Liver (tissue), 8 donors: ENCODE measurements at regions not wholly inside any gene's neighbourhood (a gene's known extent, or its start where the extent isn't known, plus 50 kb on each side); places are given as distances from the start of the nearest gene placed in this dataset.

Source experiments
- DNase-seq: peaks from one replicate; pipeline ENCODE4 v3.0.0-alpha.2; 2017; ENCODE audit warnings: low spot score
- H3K27ac ChIP-seq, 2 donors: one replicate each; pipeline ENCODE4 v1.7.0; 2013; ENCODE audit warnings: inconsistent platforms in 2 of 2, low read length in 2 of 2, control low read depth in 1 of 2, low read depth in 1 of 2, mild to moderate bottlenecking in 1 of 2
- H3K27me3 ChIP-seq, 4 donors: one replicate each; pipeline versions ENCODE4 v1.6.1 to v1.7.0; 2013; ENCODE audit warnings: low read length in 3 of 4, inconsistent platforms in 1 of 4, mild to moderate bottlenecking in 1 of 4, moderate library complexity in 1 of 4; ENCODE audit not compliant: control insufficient read depth in 4 of 4, insufficient read depth in 4 of 4
- H3K36me3 ChIP-seq, 4 donors: one replicate each; pipeline versions ENCODE4 v1.6.1 to v1.7.0; 2013; ENCODE audit warnings: low read length in 3 of 4, mild to moderate bottlenecking in 3 of 4, low read depth in 1 of 4, moderate library complexity in 1 of 4; ENCODE audit not compliant: control insufficient read depth in 4 of 4, insufficient read depth in 3 of 4
- H3K4me1 ChIP-seq, 4 donors: one replicate each; pipeline versions ENCODE4 v1.6.1 to v1.7.0; 2013; ENCODE audit warnings: low read length in 3 of 4, mild to moderate bottlenecking in 3 of 4, moderate library complexity in 1 of 4; ENCODE audit not compliant: control insufficient read depth in 4 of 4, insufficient read depth in 4 of 4
- H3K4me3 ChIP-seq, 3 donors: one replicate each; pipeline versions ENCODE4 v1.6.1 to v1.7.0; 2013; ENCODE audit warnings: low read length in 3 of 3, control low read depth in 1 of 3, low read depth in 1 of 3, mild to moderate bottlenecking in 1 of 3
- H3K9ac ChIP-seq, 2 donors: one replicate each; pipeline ENCODE4 v1.7.0; 2013; ENCODE audit warnings: low read length in 2 of 2, mild to moderate bottlenecking in 2 of 2, moderate library complexity in 2 of 2, control low read depth in 1 of 2, low read depth in 1 of 2
- H3K9me3 ChIP-seq, 4 donors: one replicate each; pipeline versions ENCODE4 v1.6.1 to v1.7.0; 2013; ENCODE audit warnings: low read length in 3 of 4; ENCODE audit not compliant: control insufficient read depth in 4 of 4
- ATF3 ChIP-seq: IDR thresholded peaks from 2 replicates; pipeline ENCODE4 v1.6.1; 2016; ENCODE audit warnings: antibody characterized with exemption
- CTCF ChIP-seq: fragments of 150-350 bp; IDR thresholded peaks from 2 replicates; pipeline ENCODE4 v1.5.1; 2017; ENCODE audit warnings: improper control_type of control experiment, low read depth, low read length; ENCODE audit not compliant: missing input control
- EGR1 ChIP-seq, 2 donors: IDR thresholded peaks; 2 replicates each; pipeline ENCODE4 v1.6.1; 2016 to 2018; ENCODE audit warnings: antibody characterized with exemption in 2 of 2, low read depth in 2 of 2
- FOXA2 ChIP-seq: IDR thresholded peaks from 2 replicates; pipeline ENCODE4 v1.6.1; 2016; ENCODE audit warnings: antibody characterized with exemption
- GABPA ChIP-seq, 2 donors: IDR thresholded peaks in 1 of 2; conservative IDR thresholded peaks in 1 of 2; 2 replicates each; pipeline ENCODE4 v1.6.1; 2016; ENCODE audit warnings: antibody characterized with exemption in 2 of 2, mild to moderate bottlenecking in 1 of 2, moderate library complexity in 1 of 2
- HNF4G ChIP-seq: IDR thresholded peaks from 2 replicates; pipeline ENCODE4 v1.6.1; 2016; ENCODE audit warnings: antibody characterized with exemption
- JUND ChIP-seq, 2 donors: IDR thresholded peaks; 2 replicates each; pipeline ENCODE4 v1.6.1; 2016; ENCODE audit warnings: antibody characterized with exemption in 2 of 2
- NR2F2 ChIP-seq: IDR thresholded peaks from 2 replicates; pipeline ENCODE4 v1.6.1; 2016; ENCODE audit warnings: antibody characterized with exemption
- RAD21 ChIP-seq, 2 donors: IDR thresholded peaks; 2 replicates each; pipeline ENCODE4 v1.6.1; 2016; ENCODE audit warnings: antibody characterized with exemption in 2 of 2, mild to moderate bottlenecking in 2 of 2
- REST ChIP-seq: IDR thresholded peaks from 2 replicates; pipeline ENCODE4 v1.6.1; 2016; ENCODE audit warnings: antibody characterized with exemption, mild to moderate bottlenecking
- RXRA ChIP-seq, 2 donors: IDR thresholded peaks; 2 replicates each; pipeline ENCODE4 v1.6.1; 2017 to 2018; ENCODE audit warnings: antibody characterized with exemption in 2 of 2, mild to moderate bottlenecking in 1 of 2
- SP1 ChIP-seq: IDR thresholded peaks from 2 replicates; pipeline ENCODE4 v1.6.1; 2018; ENCODE audit warnings: antibody characterized with exemption, mild to moderate bottlenecking
- TAF1 ChIP-seq: conservative IDR thresholded peaks from 2 replicates; pipeline ENCODE4 v1.6.1; 2016; ENCODE audit warnings: antibody characterized with exemption, mild to moderate bottlenecking
- YY1 ChIP-seq: IDR thresholded peaks from 2 replicates; pipeline ENCODE4 v1.6.1; 2016; ENCODE audit warnings: antibody characterized with exemption, mild to moderate bottlenecking
- ZBTB33 ChIP-seq: IDR thresholded peaks from 2 replicates; pipeline ENCODE4 v1.6.1; 2016; ENCODE audit warnings: antibody characterized with exemption
- WGBS: extraction: QIAGEN DNeasy Blood & Tissue Kit; methylation state at CpG from one replicate; pipeline ENCODE4 v1.1.7; 2013; 5-methylcytosine and 5-hydroxymethylcytosine counted together
- donor health status: healthy.
- donor health status: healthy.
- donor health status: healthy.
- donor health status: healthy.
- donor health status: healthy.

GRCh38 chr4:28966982-28967381, 1753.2 kb upstream of the PCDH7 start:
- 63% methylated on average over 4 of the region's 4 CpGs for WGBS
- Histone ChIP-seq H3K36me3 (no peaks in the 10 kb centered on the region), H3K9me3 (no peaks in the 10 kb centered on the region), H3K4me1 (no peaks in the 10 kb centered on the region), H3K4me3 (no peak overlapping the region), H3K27me3 (no peaks in the 10 kb centered on the region), H3K27ac (no peak overlapping the region), H3K9ac (no peak overlapping the region)
- DNase-seq: no peak
- no peak for TF ChIP-seq RXRA (IDR thresholded peaks at IDR 0.05)
- TF ChIP-seq ATF3: no peak
- no peak for TF ChIP-seq SP1
- no peak for TF ChIP-seq TAF1
- no peak for TF ChIP-seq YY1
- no peak for TF ChIP-seq JUND (IDR thresholded peaks at IDR 0.05)
- no peak for TF ChIP-seq REST
- TF ChIP-seq HNF4G: no peak
- no peak for TF ChIP-seq GABPA (IDR thresholded peaks at IDR 0.05 in 1 of 2, conservative IDR thresholded peaks at IDR 0.05 in 1 of 2)
- no peak for TF ChIP-seq RAD21 (IDR thresholded peaks at IDR 0.05)
- no peak for TF ChIP-seq CTCF
- no peak for TF ChIP-seq EGR1 (IDR thresholded peaks at IDR 0.05; ENCODE audit: low read depth in 2 of 2)
- no peak for TF ChIP-seq ZBTB33
- no peak for TF ChIP-seq FOXA2

GRCh38 chr4:28973587-28974350, 1746.4 kb upstream of the PCDH7 start:
- Histone ChIP-seq H3K9me3 (no peaks in the 10 kb centered on the region), H3K4me1 (no peaks in the 10 kb centered on the region), H3K36me3 (no peaks in the 10 kb centered on the region), H3K27ac (no peak overlapping the region), H3K9ac (no peak overlapping the region), H3K4me3 (no peak overlapping the region), H3K27me3 (peaks cover 0 to 4% (median 0%) of the 10 kb centered on the region in 4 donors)
- 52% methylated on average over 3 of the region's 3 CpGs for WGBS
- no peak for DNase-seq
- no peak for TF ChIP-seq FOXA2
- no peak for TF ChIP-seq ZBTB33
- TF ChIP-seq RXRA (IDR thresholded peaks at IDR 0.05): no peak
- no peak for TF ChIP-seq NR2F2
- no peak for TF ChIP-seq CTCF
- TF ChIP-seq JUND (IDR thresholded peaks at IDR 0.05): no peak
- TF ChIP-seq ATF3: no peak
- TF ChIP-seq YY1: no peak
